ENCODE measurements at regions not wholly inside any gene's neighbourhood (a gene's known extent, or its start where the extent isn't known, plus 50 kb on each side); places are given as distances from the start of the nearest gene placed in this dataset.
"Not testable (repeated sequence)": the region's sequence is repeated elsewhere in the genome, so short reads cannot be mapped to it uniquely, and the experiment has no call there.

DNA sequence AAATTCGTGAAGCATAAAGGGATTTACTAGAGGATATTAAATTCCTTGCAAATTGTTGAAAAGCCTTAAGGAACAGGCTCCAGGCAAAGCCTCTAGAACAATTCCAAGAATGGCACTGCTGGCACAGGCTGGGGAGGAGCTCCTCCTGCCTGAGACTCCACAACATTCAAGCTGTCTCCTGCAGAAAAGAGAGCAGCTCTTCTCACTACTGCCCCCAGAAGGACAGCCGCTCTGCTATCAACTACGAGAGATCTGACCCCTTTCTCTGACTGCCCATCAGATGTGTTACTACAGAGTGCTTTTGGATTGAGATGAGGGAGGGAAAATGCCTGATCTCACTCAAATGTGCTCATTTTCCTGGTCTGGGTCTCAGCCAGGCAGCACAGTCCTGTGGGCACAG is 269.9 kb downstream of the RPIA start:
- TF ChIP-seq, protein P1, sequence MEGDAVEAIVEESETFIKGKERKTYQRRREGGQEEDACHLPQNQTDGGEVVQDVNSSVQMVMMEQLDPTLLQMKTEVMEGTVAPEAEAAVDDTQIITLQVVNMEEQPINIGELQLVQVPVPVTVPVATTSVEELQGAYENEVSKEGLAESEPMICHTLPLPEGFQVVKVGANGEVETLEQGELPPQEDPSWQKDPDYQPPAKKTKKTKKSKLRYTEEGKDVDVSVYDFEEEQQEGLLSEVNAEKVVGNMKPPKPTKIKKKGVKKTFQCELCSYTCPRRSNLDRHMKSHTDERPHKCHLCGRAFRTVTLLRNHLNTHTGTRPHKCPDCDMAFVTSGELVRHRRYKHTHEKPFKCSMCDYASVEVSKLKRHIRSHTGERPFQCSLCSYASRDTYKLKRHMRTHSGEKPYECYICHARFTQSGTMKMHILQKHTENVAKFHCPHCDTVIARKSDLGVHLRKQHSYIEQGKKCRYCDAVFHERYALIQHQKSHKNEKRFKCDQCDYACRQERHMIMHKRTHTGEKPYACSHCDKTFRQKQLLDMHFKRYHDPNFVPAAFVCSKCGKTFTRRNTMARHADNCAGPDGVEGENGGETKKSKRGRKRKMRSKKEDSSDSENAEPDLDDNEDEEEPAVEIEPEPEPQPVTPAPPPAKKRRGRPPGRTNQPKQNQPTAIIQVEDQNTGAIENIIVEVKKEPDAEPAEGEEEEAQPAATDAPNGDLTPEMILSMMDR (IDR thresholded peaks at IDR 0.05; ENCODE audit: low read length): peak; percentile 31
- not testable (repeated sequence) for TF ChIP-seq EZH2 (IDR thresholded peaks at IDR 0.05; ENCODE audit: borderline replicate concordance, low read length)
